HUES6 (cell line): ENCODE measurements at regions not wholly inside any gene's neighbourhood (a gene's known extent, or its start where the extent isn't known, plus 50 kb on each side); places are given as distances from the start of the nearest gene placed in this dataset.

Experiments
- H3K27ac ChIP-seq: 2 replicates; pipeline ENCODE4 v1.7.0; 2013; ENCODE audit warnings: low read depth, mild to moderate bottlenecking, low read length, inconsistent platforms
- H3K27me3 ChIP-seq: 2 replicates; pipeline ENCODE4 v1.6.1; 2013; ENCODE audit warnings: low read length; ENCODE audit not compliant: control insufficient read depth, insufficient read depth
- H3K36me3 ChIP-seq: 2 replicates; pipeline ENCODE4 v1.6.1; 2013; ENCODE audit warnings: low read length; ENCODE audit not compliant: control insufficient read depth, insufficient read depth
- H3K4me1 ChIP-seq: 2 replicates; pipeline ENCODE4 v1.6.1; 2013; ENCODE audit warnings: low read length; ENCODE audit not compliant: control insufficient read depth, insufficient read depth
- H3K4me3 ChIP-seq: 2 replicates; pipeline ENCODE4 v1.5.1; 2013; ENCODE audit warnings: low read depth, low read length
- H3K9ac ChIP-seq: one replicate; pipeline ENCODE4 v1.6.1; 2013; ENCODE audit warnings: mild to moderate bottlenecking, low read length
- H3K9me3 ChIP-seq: 2 replicates; pipeline ENCODE4 v1.6.1; 2013; ENCODE audit warnings: low read depth, low read length; ENCODE audit not compliant: control insufficient read depth, insufficient read depth

- no peak overlapping the region for H3K27ac ChIP-seq
- no peaks in the 10 kb centered on the region for H3K27me3 ChIP-seq
- no peak overlapping the region for H3K4me3 ChIP-seq
- H3K36me3 ChIP-seq: no peaks in the 10 kb centered on the region
- no peaks in the 10 kb centered on the region for H3K9me3 ChIP-seq
- peaks cover 29% of the 10 kb centered on the region for H3K4me1 ChIP-seq
- no peak overlapping the region for H3K9ac ChIP-seq
Measured at GRCh38 chr3:146342989-146343388, 92.1 kb upstream of the PLSCR4 start.

GRCh38 chr3:146339349-146339748 lies 88.4 kb upstream of the PLSCR4 start:
- Histone ChIP-seq H3K27me3 (no peaks in the 10 kb centered on the region), H3K4me3 (no peak overlapping the region), H3K4me1 (0 out of 2 replicates have a peak, but pooled peaks cover 6% of the 10 kb centered on the region), H3K9ac (no peak overlapping the region), H3K36me3 (no peaks in the 10 kb centered on the region; the same call in 1 of the 2 replicates), H3K27ac (no peak overlapping the region), H3K9me3 (no peaks in the 10 kb centered on the region)

- Histone ChIP-seq H3K9me3 (peaks cover 5% of the 10 kb centered on the region; the same call in 1 of the 2 replicates), H3K27me3 (no peaks in the 10 kb centered on the region), H3K4me3 (no peak overlapping the region), H3K36me3 (no peaks in the 10 kb centered on the region; the same call in 1 of the 2 replicates), H3K4me1 (0 out of 2 replicates have a peak, but pooled peaks cover 6% of the 10 kb centered on the region), H3K27ac (no peak overlapping the region), H3K9ac (no peak overlapping the region)
Measured at GRCh38 chr3:146337991-146338390, 87.1 kb upstream of the PLSCR4 start.

GRCh38 chr3:146335386-146335785 lies 84.5 kb upstream of the PLSCR4 start:
- no peak overlapping the region for H3K9ac ChIP-seq
- H3K4me1 ChIP-seq: no peaks in the 10 kb centered on the region
- peaks cover 5% of the 10 kb centered on the region; the same call in 1 of the 2 replicates for H3K9me3 ChIP-seq

GRCh38 chr3:146334151-146334550 lies 83.2 kb upstream of the PLSCR4 start:
- no peaks in the 10 kb centered on the region; the same call in 1 of the 2 replicates for H3K36me3 ChIP-seq
- H3K9ac ChIP-seq: no peak overlapping the region
- no peaks in the 10 kb centered on the region for H3K27me3 ChIP-seq

More at GRCh38 chr3:146335386-146335785, 84.5 kb upstream of the PLSCR4 start:
- Histone ChIP-seq H3K27me3 (no peaks in the 10 kb centered on the region), H3K36me3 (no peaks in the 10 kb centered on the region; the same call in 1 of the 2 replicates), H3K4me3 (no peak overlapping the region), H3K27ac (no peak overlapping the region)

GRCh38 chr3:146331967-146332366 lies 81.1 kb upstream of the PLSCR4 start:
- Histone ChIP-seq H3K4me1 (no peaks in the 10 kb centered on the region), H3K9ac (no peak overlapping the region), H3K9me3 (peaks cover 5% of the 10 kb centered on the region; the same call in 1 of the 2 replicates), H3K27me3 (no peaks in the 10 kb centered on the region), H3K4me3 (no peak overlapping the region), H3K27ac (no peak overlapping the region), H3K36me3 (no peaks in the 10 kb centered on the region; the same call in 1 of the 2 replicates)

More at GRCh38 chr3:146334151-146334550, 83.2 kb upstream of the PLSCR4 start:
- Histone ChIP-seq H3K9me3 (peaks cover 5% of the 10 kb centered on the region; the same call in 1 of the 2 replicates), H3K27ac (no peak overlapping the region; the same call in 1 of the 2 replicates), H3K4me1 (no peaks in the 10 kb centered on the region), H3K4me3 (no peak overlapping the region)

- H3K9ac ChIP-seq: no peak overlapping the region
- H3K9me3 ChIP-seq: no peaks in the 10 kb centered on the region; the same call in 1 of the 2 replicates
- H3K4me3 ChIP-seq: no peak overlapping the region
- H3K36me3 ChIP-seq: no peaks in the 10 kb centered on the region
- H3K27ac ChIP-seq: no peak overlapping the region
- H3K27me3 ChIP-seq: no peaks in the 10 kb centered on the region
- no peaks in the 10 kb centered on the region for H3K4me1 ChIP-seq
Measured at GRCh38 chr3:146326875-146327543, 76.1 kb upstream of the PLSCR4 start.

- Histone ChIP-seq H3K27me3 (no peaks in the 10 kb centered on the region), H3K9me3 (no peaks in the 10 kb centered on the region; the same call in 1 of the 2 replicates), H3K36me3 (no peaks in the 10 kb centered on the region), H3K4me3 (no peak overlapping the region), H3K9ac (no peak overlapping the region), H3K27ac (no peak overlapping the region), H3K4me1 (no peaks in the 10 kb centered on the region)
Measured at GRCh38 chr3:146325170-146325569, 74.3 kb upstream of the PLSCR4 start.

- H3K27me3 ChIP-seq: no peaks in the 10 kb centered on the region
- H3K4me1 ChIP-seq: no peaks in the 10 kb centered on the region
- H3K9me3 ChIP-seq: no peaks in the 10 kb centered on the region; the same call in 1 of the 2 replicates
- no peaks in the 10 kb centered on the region for H3K36me3 ChIP-seq
- no peak overlapping the region for H3K4me3 ChIP-seq
- no peak overlapping the region for H3K27ac ChIP-seq
- H3K9ac ChIP-seq: no peak overlapping the region
Measured at GRCh38 chr3:146322216-146322817, 71.4 kb upstream of the PLSCR4 start.

GRCh38 chr3:146314871-146315270 lies 64.0 kb upstream of the PLSCR4 start:
- H3K9ac ChIP-seq: no peak overlapping the region
- H3K27ac ChIP-seq: no peak overlapping the region
- H3K4me1 ChIP-seq: no peaks in the 10 kb centered on the region
- H3K36me3 ChIP-seq: no peaks in the 10 kb centered on the region
- H3K4me3 ChIP-seq: no peak overlapping the region
- no peaks in the 10 kb centered on the region for H3K27me3 ChIP-seq
- peaks cover 6% of the 10 kb centered on the region; the same call in 1 of the 2 replicates for H3K9me3 ChIP-seq

- H3K36me3 ChIP-seq: no peaks in the 10 kb centered on the region
- H3K4me1 ChIP-seq: no peaks in the 10 kb centered on the region
- no peak overlapping the region for H3K27ac ChIP-seq
- no peaks in the 10 kb centered on the region for H3K27me3 ChIP-seq
- no peak overlapping the region for H3K4me3 ChIP-seq
- H3K9ac ChIP-seq: no peak overlapping the region
- H3K9me3 ChIP-seq: peaks cover 6% of the 10 kb centered on the region; the same call in 1 of the 2 replicates
Measured at GRCh38 chr3:146313746-146314111, 62.8 kb upstream of the PLSCR4 start.
